PC-3 (cell line): ENCODE measurements at regions not wholly inside any gene's neighbourhood (a gene's known extent, or its start where the extent isn't known, plus 50 kb on each side); places are given as distances from the start of the nearest gene placed in this dataset.

Source experiments
- ATAC-seq: fragments of 200-7000 bp; cut with Tn5 transposase; 2 replicates; pipeline ENCODE4 v1.9.1; 2020; ENCODE audit warnings: mild to moderate bottlenecking, moderate library complexity
- BruUV-seq: library from RNA; stranded (reverse); fragments of 400-500 nt; replicated peaks from 2 replicates; lab custom pipeline; 2021; lab: Mats Ljungman, UMichigan
- CTCF ChIA-PET: fragments of 300-600 bp; sonication (Branson Sonifier 250); formaldehyde crosslinking; loops from one replicate; lab custom pipeline; 2022; ENCODE audit warnings: antibody characterized with exemption; lab: Charles Lee
- POLR2A ChIA-PET: fragments of 300-600 bp; sonication (Branson Sonifier 250); formaldehyde crosslinking; loops from one replicate; lab custom pipeline; 2022; ENCODE audit warnings: antibody characterized with exemption; ENCODE audit not compliant: unreplicated experiment; lab: Charles Lee
- DNase-seq: peaks from one replicate; pipeline ENCODE4 v3.0.0-alpha.2; 2015
- H2AFZ ChIP-seq: fragments of 300-600 bp; sonication (generic); 2 replicates; pipeline ENCODE4 v1.6.0; 2016; ENCODE audit warnings: antibody characterized with exemption, low read length
- H3F3A ChIP-seq: fragments of 300-600 bp; sonication (generic); one replicate; pipeline ENCODE4 v1.6.0; 2017; ENCODE audit warnings: antibody characterized with exemption, low read length, control low read depth, mild to moderate bottlenecking; ENCODE audit not compliant: unreplicated experiment
- H3K27ac ChIP-seq: fragments of 300-600 bp; sonication (generic); 2 replicates; pipeline ENCODE4 v1.5.1; 2016; ENCODE audit warnings: mild to moderate bottlenecking, low read length
- H3K27me3 ChIP-seq: fragments of 300-600 bp; sonication (generic); 2 replicates; pipeline ENCODE4 v1.6.1; 2016; ENCODE audit warnings: low read length, mixed read lengths
- H3K36me3 ChIP-seq: fragments of 300-600 bp; sonication (generic); 2 replicates; pipeline ENCODE4 v1.6.1; 2016; ENCODE audit warnings: low read depth, mixed run types, low read length, mixed read lengths
- H3K4me1 ChIP-seq: fragments of 300-600 bp; sonication (generic); 2 replicates; pipeline ENCODE4 v1.5.1; 2016; ENCODE audit warnings: low read length; ENCODE audit not compliant: insufficient read depth
- H3K4me2 ChIP-seq: fragments of 300-600 bp; sonication (generic); 2 replicates; pipeline ENCODE4 v1.6.0; 2016; ENCODE audit warnings: low read length
- H3K4me3 ChIP-seq: fragments of 300-600 bp; sonication (generic); 2 replicates; pipeline ENCODE4 v1.5.1; 2016; ENCODE audit warnings: mild to moderate bottlenecking, low read length, mixed read lengths
- H3K79me2 ChIP-seq: fragments of 300-600 bp; sonication (generic); 2 replicates; pipeline ENCODE4 v1.6.1; 2017; ENCODE audit warnings: low read length, mixed read lengths
- H3K9ac ChIP-seq: fragments of 300-600 bp; sonication (generic); 2 replicates; pipeline ENCODE4 v1.6.0; 2016; ENCODE audit warnings: mild to moderate bottlenecking, low read length
- H3K9me2 ChIP-seq: fragments of 300-600 bp; sonication (generic); replicated peaks from 2 replicates; pipeline ENCODE4 v1.6.1; 2016; ENCODE audit warnings: mixed run types, low read length, mixed read lengths
- H3K9me3 ChIP-seq: fragments of 300-600 bp; sonication (generic); 2 replicates; pipeline ENCODE4 v1.6.1; 2016; ENCODE audit warnings: low read length, mixed read lengths
- H4K20me1 ChIP-seq: fragments of 300-600 bp; sonication (generic); 2 replicates; pipeline ENCODE4 v1.6.1; 2016; ENCODE audit warnings: low read length, mixed read lengths
- EZH2 ChIP-seq: fragments of 300-600 bp; sonication (generic); IDR thresholded peaks from one replicate; pipeline ENCODE4 v1.6.1; 2017; ENCODE audit warnings: antibody characterized with exemption, mild to moderate bottlenecking, low read length; ENCODE audit not compliant: unreplicated experiment
- EZH2phosphoT487 ChIP-seq: fragments of 300-600 bp; sonication (generic); IDR thresholded peaks from 2 replicates; pipeline ENCODE4 v1.6.1; 2018; ENCODE audit warnings: mild to moderate bottlenecking, antibody characterized with exemption, low read length, borderline replicate concordance
- intact Hi-C: fragments of 100-400 bp; cut with micrococcal nuclease; formaldehyde crosslinking; loops from 2 replicates; pipeline ENCODE4 v1.9.0; 2023
- TF ChIP-seq, protein P1 (sequence below): fragments of 300-600 bp; sonication (generic); conservative IDR thresholded peaks from 2 replicates; pipeline ENCODE4 v1.5.1; 2017; ENCODE audit warnings: antibody characterized with exemption, low read depth, mild to moderate bottlenecking, low read length

DNA sequence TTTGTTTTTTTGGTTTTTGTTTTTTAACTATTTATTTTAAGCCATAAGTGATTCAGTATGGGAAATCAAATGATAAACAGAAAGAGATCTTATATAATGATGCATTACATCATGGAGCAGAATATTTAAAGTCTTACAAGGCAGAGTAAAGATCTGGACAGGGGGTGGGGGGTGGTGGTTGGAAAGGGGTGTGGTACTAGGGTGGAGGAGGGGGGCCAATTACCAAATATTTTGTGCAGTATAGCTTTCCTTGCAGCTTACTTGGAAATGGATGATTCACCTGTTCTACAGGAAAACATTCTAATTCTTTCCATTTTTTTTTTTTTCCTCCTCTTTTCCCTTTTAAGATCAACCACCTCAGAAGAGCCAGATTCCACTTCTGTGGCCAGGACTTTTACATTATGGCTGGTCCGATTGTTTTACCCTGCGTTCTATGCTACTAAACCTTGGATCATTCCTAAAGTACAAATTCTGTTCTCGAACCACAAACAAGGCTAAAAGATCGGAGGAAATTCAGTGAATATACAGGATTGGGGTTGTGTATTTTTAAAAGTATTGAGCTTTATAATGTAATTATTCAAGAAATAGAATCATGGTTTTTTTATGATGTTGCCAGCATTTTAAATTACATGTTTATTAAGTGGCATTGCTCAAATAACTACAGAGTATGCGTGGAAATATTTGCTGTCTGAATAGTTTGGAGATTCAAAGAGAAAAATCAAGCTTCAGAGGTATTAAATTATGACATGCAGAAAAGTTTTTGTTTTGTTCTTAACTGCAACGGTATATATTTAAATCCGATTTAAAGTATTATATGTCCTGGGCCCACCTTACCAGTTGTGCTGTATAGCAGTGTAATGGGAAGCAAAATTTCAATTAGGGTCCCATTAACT, 859.5 kb downstream of the USP25 start:
- Histone ChIP-seq H3K27me3 (no peaks in the 10 kb centered on the region), H3K36me3 (no peaks in the 10 kb centered on the region), H4K20me1 (no peaks in the 10 kb centered on the region), H3K9ac (no peak overlapping the region), H3K4me1 (no peaks in the 10 kb centered on the region), H3K9me2 (no peaks in the 10 kb centered on the region), H3K4me3 (no peak overlapping the region), H3K79me2 (no peaks in the 10 kb centered on the region), H3K9me3 (no peaks in the 10 kb centered on the region), H3F3A (no peaks in the 10 kb centered on the region), H3K27ac (no peak overlapping the region), H3K4me2 (peak overlapping the region; percentile 66; the same call in 1 of the 2 replicates), H2AFZ (no peak overlapping the region)
- POLR2A ChIA-PET: no interaction called here
- TF ChIP-seq EZH2phosphoT487 (no peak), EZH2 (no peak)
- TF ChIP-seq, protein P1, sequence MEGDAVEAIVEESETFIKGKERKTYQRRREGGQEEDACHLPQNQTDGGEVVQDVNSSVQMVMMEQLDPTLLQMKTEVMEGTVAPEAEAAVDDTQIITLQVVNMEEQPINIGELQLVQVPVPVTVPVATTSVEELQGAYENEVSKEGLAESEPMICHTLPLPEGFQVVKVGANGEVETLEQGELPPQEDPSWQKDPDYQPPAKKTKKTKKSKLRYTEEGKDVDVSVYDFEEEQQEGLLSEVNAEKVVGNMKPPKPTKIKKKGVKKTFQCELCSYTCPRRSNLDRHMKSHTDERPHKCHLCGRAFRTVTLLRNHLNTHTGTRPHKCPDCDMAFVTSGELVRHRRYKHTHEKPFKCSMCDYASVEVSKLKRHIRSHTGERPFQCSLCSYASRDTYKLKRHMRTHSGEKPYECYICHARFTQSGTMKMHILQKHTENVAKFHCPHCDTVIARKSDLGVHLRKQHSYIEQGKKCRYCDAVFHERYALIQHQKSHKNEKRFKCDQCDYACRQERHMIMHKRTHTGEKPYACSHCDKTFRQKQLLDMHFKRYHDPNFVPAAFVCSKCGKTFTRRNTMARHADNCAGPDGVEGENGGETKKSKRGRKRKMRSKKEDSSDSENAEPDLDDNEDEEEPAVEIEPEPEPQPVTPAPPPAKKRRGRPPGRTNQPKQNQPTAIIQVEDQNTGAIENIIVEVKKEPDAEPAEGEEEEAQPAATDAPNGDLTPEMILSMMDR: no peak
- intact Hi-C loops: no loop called here
- CTCF ChIA-PET: no interaction called here
- DNase-seq: no peak
- no TSS peak for BruUV-seq
- no peak for ATAC-seq

DNA sequence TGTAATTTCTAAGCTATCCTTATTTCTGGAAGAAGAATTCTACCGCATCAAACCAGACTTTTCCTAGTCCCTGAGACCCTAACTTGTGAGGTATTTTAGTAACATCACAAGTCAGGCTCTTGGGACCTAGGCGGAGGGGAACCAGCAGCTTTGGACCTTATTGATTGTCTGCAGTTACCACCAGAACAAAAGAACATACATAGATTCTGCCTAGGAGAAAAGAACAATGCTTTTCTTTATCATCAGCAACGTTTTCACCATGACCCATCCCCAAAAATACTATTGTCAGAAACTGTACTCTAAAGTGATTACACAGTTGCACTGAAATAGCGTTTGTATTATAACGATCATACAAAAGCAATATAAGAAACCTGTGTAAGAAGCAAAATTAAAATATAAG, 860.4 kb downstream of the USP25 start:
- Histone ChIP-seq H3K9ac (no peak overlapping the region), H4K20me1 (no peaks in the 10 kb centered on the region), H3K27ac (no peak overlapping the region), H3K4me2 (no peak overlapping the region), H3K9me3 (no peaks in the 10 kb centered on the region), H3K27me3 (no peaks in the 10 kb centered on the region), H2AFZ (no peak overlapping the region), H3F3A (no peaks in the 10 kb centered on the region), H3K4me3 (no peak overlapping the region), H3K36me3 (no peaks in the 10 kb centered on the region), H3K79me2 (no peaks in the 10 kb centered on the region), H3K4me1 (no peaks in the 10 kb centered on the region), H3K9me2 (no peaks in the 10 kb centered on the region)
- intact Hi-C loops: no loop called here
- no peak for TF ChIP-seq EZH2
- TF ChIP-seq EZH2phosphoT487: no peak
- TF ChIP-seq, protein P1: no peak
- ChIA-PET CTCF (no interaction called here), POLR2A (no interaction called here)
- ATAC-seq: no peak
- DNase-seq: no peak
- no TSS peak for BruUV-seq
